Liver (tissue), 8 donors: ENCODE measurements at regions not wholly inside any gene's neighbourhood (a gene's known extent, or its start where the extent isn't known, plus 50 kb on each side); places are given as distances from the start of the nearest gene placed in this dataset.

Experiments used
- DNase-seq: peaks from one replicate; pipeline ENCODE4 v3.0.0-alpha.2; 2017; ENCODE audit warnings: low spot score
- H3K27ac ChIP-seq, 2 donors: one replicate each; pipeline ENCODE4 v1.7.0; 2013; ENCODE audit warnings: inconsistent platforms in 2 of 2, low read length in 2 of 2, control low read depth in 1 of 2, low read depth in 1 of 2, mild to moderate bottlenecking in 1 of 2
- H3K27me3 ChIP-seq, 4 donors: one replicate each; pipeline versions ENCODE4 v1.6.1 to v1.7.0; 2013; ENCODE audit warnings: low read length in 3 of 4, inconsistent platforms in 1 of 4, mild to moderate bottlenecking in 1 of 4, moderate library complexity in 1 of 4; ENCODE audit not compliant: control insufficient read depth in 4 of 4, insufficient read depth in 4 of 4
- H3K36me3 ChIP-seq, 4 donors: one replicate each; pipeline versions ENCODE4 v1.6.1 to v1.7.0; 2013; ENCODE audit warnings: low read length in 3 of 4, mild to moderate bottlenecking in 3 of 4, low read depth in 1 of 4, moderate library complexity in 1 of 4; ENCODE audit not compliant: control insufficient read depth in 4 of 4, insufficient read depth in 3 of 4
- H3K4me1 ChIP-seq, 4 donors: one replicate each; pipeline versions ENCODE4 v1.6.1 to v1.7.0; 2013; ENCODE audit warnings: low read length in 3 of 4, mild to moderate bottlenecking in 3 of 4, moderate library complexity in 1 of 4; ENCODE audit not compliant: control insufficient read depth in 4 of 4, insufficient read depth in 4 of 4
- H3K4me3 ChIP-seq, 3 donors: one replicate each; pipeline versions ENCODE4 v1.6.1 to v1.7.0; 2013; ENCODE audit warnings: low read length in 3 of 3, control low read depth in 1 of 3, low read depth in 1 of 3, mild to moderate bottlenecking in 1 of 3
- H3K9ac ChIP-seq, 2 donors: one replicate each; pipeline ENCODE4 v1.7.0; 2013; ENCODE audit warnings: low read length in 2 of 2, mild to moderate bottlenecking in 2 of 2, moderate library complexity in 2 of 2, control low read depth in 1 of 2, low read depth in 1 of 2
- H3K9me3 ChIP-seq, 4 donors: one replicate each; pipeline versions ENCODE4 v1.6.1 to v1.7.0; 2013; ENCODE audit warnings: low read length in 3 of 4; ENCODE audit not compliant: control insufficient read depth in 4 of 4
- ATF3 ChIP-seq: IDR thresholded peaks from 2 replicates; pipeline ENCODE4 v1.6.1; 2016; ENCODE audit warnings: antibody characterized with exemption
- CTCF ChIP-seq: fragments of 150-350 bp; IDR thresholded peaks from 2 replicates; pipeline ENCODE4 v1.5.1; 2017; ENCODE audit warnings: improper control_type of control experiment, low read depth, low read length; ENCODE audit not compliant: missing input control
- EGR1 ChIP-seq, 2 donors: IDR thresholded peaks; 2 replicates each; pipeline ENCODE4 v1.6.1; 2016 to 2018; ENCODE audit warnings: antibody characterized with exemption in 2 of 2, low read depth in 2 of 2
- FOXA1 ChIP-seq: IDR thresholded peaks from 2 replicates; pipeline ENCODE4 v1.6.1; 2016; ENCODE audit warnings: antibody characterized with exemption
- FOXA2 ChIP-seq: IDR thresholded peaks from 2 replicates; pipeline ENCODE4 v1.6.1; 2016; ENCODE audit warnings: antibody characterized with exemption
- GABPA ChIP-seq, 2 donors: IDR thresholded peaks in 1 of 2; conservative IDR thresholded peaks in 1 of 2; 2 replicates each; pipeline ENCODE4 v1.6.1; 2016; ENCODE audit warnings: antibody characterized with exemption in 2 of 2, mild to moderate bottlenecking in 1 of 2, moderate library complexity in 1 of 2
- HNF4A ChIP-seq, 2 donors: conservative IDR thresholded peaks; 2 replicates each; pipeline ENCODE4 v1.6.1; 2016; ENCODE audit warnings: antibody characterized with exemption in 2 of 2, mild to moderate bottlenecking in 2 of 2
- HNF4G ChIP-seq: IDR thresholded peaks from 2 replicates; pipeline ENCODE4 v1.6.1; 2016; ENCODE audit warnings: antibody characterized with exemption
- JUND ChIP-seq, 2 donors: IDR thresholded peaks; 2 replicates each; pipeline ENCODE4 v1.6.1; 2016; ENCODE audit warnings: antibody characterized with exemption in 2 of 2
- NR2F2 ChIP-seq: IDR thresholded peaks from 2 replicates; pipeline ENCODE4 v1.6.1; 2016; ENCODE audit warnings: antibody characterized with exemption
- RAD21 ChIP-seq, 2 donors: IDR thresholded peaks; 2 replicates each; pipeline ENCODE4 v1.6.1; 2016; ENCODE audit warnings: antibody characterized with exemption in 2 of 2, mild to moderate bottlenecking in 2 of 2
- RXRA ChIP-seq, 2 donors: IDR thresholded peaks; 2 replicates each; pipeline ENCODE4 v1.6.1; 2017 to 2018; ENCODE audit warnings: antibody characterized with exemption in 2 of 2, mild to moderate bottlenecking in 1 of 2
- TAF1 ChIP-seq: conservative IDR thresholded peaks from 2 replicates; pipeline ENCODE4 v1.6.1; 2016; ENCODE audit warnings: antibody characterized with exemption, mild to moderate bottlenecking
- YY1 ChIP-seq: IDR thresholded peaks from 2 replicates; pipeline ENCODE4 v1.6.1; 2016; ENCODE audit warnings: antibody characterized with exemption, mild to moderate bottlenecking
- WGBS: extraction: QIAGEN DNeasy Blood & Tissue Kit; methylation state at CpG from one replicate; pipeline ENCODE4 v1.1.7; 2013; 5-methylcytosine and 5-hydroxymethylcytosine counted together
- TF ChIP-seq, protein P1 (sequence below): IDR thresholded peaks from 2 replicates; pipeline ENCODE4 v1.6.1; 2016; ENCODE audit warnings: antibody characterized with exemption
- TF ChIP-seq, protein P2 (sequence below): IDR thresholded peaks from 2 replicates; pipeline ENCODE4 v1.6.1; 2016; ENCODE audit warnings: antibody characterized with exemption
- donor health status: healthy.
- donor health status: healthy.
- donor health status: healthy.
- donor health status: healthy.
- donor health status: healthy.

- TF ChIP-seq CTCF: no peak
- TF ChIP-seq FOXA2: no peak
- no peak for TF ChIP-seq RAD21 (IDR thresholded peaks at IDR 0.05)
- no peak for TF ChIP-seq HNF4G
Measured at GRCh38 chr2:67289271-67289670, 107.9 kb upstream of the ETAA1 start (continued).

- no peak overlapping the region for H3K27ac ChIP-seq
- no peak overlapping the region for H3K9ac ChIP-seq
- H3K4me3 ChIP-seq: no peak overlapping the region
- 88% methylated on average over 1 of the region's 1 CpG for WGBS
- DNase-seq: no peak
- H3K9me3 ChIP-seq: no peaks in the 10 kb centered on the region
- H3K27me3 ChIP-seq: peaks cover 0 to 3% (median 0%) of the 10 kb centered on the region in 4 donors
- H3K36me3 ChIP-seq: no peaks in the 10 kb centered on the region
- TF ChIP-seq YY1 (no peak), JUND (IDR thresholded peaks at IDR 0.05) (no peak), FOXA2 (no peak), RAD21 (IDR thresholded peaks at IDR 0.05) (no peak), EGR1 (IDR thresholded peaks at IDR 0.05; ENCODE audit: low read depth in 2 of 2) (no peak), CTCF (no peak)
- TF ChIP-seq, protein P1, sequence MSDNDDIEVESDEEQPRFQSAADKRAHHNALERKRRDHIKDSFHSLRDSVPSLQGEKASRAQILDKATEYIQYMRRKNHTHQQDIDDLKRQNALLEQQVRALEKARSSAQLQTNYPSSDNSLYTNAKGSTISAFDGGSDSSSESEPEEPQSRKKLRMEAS: no peak
- TF ChIP-seq, protein P2, sequence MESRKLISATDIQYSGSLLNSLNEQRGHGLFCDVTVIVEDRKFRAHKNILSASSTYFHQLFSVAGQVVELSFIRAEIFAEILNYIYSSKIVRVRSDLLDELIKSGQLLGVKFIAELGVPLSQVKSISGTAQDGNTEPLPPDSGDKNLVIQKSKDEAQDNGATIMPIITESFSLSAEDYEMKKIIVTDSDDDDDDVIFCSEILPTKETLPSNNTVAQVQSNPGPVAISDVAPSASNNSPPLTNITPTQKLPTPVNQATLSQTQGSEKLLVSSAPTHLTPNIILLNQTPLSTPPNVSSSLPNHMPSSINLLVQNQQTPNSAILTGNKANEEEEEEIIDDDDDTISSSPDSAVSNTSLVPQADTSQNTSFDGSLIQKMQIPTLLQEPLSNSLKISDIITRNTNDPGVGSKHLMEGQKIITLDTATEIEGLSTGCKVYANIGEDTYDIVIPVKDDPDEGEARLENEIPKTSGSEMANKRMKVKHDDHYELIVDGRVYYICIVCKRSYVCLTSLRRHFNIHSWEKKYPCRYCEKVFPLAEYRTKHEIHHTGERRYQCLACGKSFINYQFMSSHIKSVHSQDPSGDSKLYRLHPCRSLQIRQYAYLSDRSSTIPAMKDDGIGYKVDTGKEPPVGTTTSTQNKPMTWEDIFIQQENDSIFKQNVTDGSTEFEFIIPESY: no peak
- no peaks in the 10 kb centered on the region for H3K4me1 ChIP-seq
Measured at GRCh38 chr2:67289921-67290371, 107.2 kb upstream of the ETAA1 start.

DNA sequence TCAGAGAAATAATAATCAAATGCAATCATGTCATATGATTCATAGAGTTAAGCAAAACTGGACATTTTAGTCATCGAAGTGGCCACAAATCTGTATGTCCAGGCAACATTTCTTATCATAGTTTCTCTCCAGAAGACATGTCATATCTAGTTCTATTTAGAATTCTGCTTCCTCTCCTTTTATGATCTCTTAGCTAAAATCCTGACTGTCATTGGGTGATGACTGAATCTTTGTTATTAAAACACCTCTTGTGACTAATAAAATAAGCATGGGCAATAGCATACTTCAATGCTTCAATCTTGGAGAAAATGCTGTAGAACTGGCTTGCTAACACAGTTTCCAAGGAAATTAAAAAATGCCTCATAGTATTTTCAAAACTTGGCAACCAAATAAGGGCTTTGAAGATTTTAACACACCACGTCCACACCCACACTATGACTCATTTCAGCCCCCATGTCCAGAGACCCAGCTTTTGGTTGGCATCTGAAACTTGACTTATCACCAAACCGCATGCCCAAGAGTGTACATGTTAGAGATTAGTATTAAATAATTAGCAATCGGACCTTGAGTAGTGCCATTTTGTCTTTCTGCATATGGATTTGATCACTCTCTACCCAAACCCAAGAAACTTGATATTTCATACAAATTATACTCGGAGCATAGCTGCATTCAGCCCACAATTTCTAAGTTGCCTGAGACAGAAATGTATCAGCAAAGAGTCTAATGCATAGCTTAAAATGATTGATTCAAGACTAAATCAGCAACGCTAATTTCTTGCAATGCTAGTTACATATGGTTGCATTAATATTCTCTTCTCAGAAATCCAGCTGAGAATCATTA, 106.5 kb upstream of the ETAA1 start:
- H3K9ac ChIP-seq: no peak overlapping the region
- no peaks in the 10 kb centered on the region for H3K4me1 ChIP-seq
- no peak overlapping the region for H3K27ac ChIP-seq
- no peaks in the 10 kb centered on the region for H3K9me3 ChIP-seq
- no peak for DNase-seq
- H3K36me3 ChIP-seq: no peaks in the 10 kb centered on the region
- 85% methylated on average over 6 of the region's 6 CpGs for WGBS
- H3K27me3 ChIP-seq: peaks cover 0 to 3% (median 0%) of the 10 kb centered on the region in 4 donors
- H3K4me3 ChIP-seq: no peak overlapping the region
- TF ChIP-seq YY1: no peak
- TF ChIP-seq NR2F2: no peak
- no peak for TF ChIP-seq GABPA (IDR thresholded peaks at IDR 0.05 in 1 of 2, conservative IDR thresholded peaks at IDR 0.05 in 1 of 2)
- no peak for TF ChIP-seq RXRA (IDR thresholded peaks at IDR 0.05)
- TF ChIP-seq CTCF: no peak
- TF ChIP-seq JUND (IDR thresholded peaks at IDR 0.05): no peak
- no peak for TF ChIP-seq FOXA1
- no peak for TF ChIP-seq RAD21 (IDR thresholded peaks at IDR 0.05)
- no peak for TF ChIP-seq EGR1 (IDR thresholded peaks at IDR 0.05; ENCODE audit: low read depth in 2 of 2)
- TF ChIP-seq ATF3: no peak
- no peak for TF ChIP-seq TAF1
- no peak for TF ChIP-seq HNF4A (conservative IDR thresholded peaks at IDR 0.05)
- TF ChIP-seq, protein P1: no peak
